SJCRH30 (cell line): ENCODE measurements at regions not wholly inside any gene's neighbourhood (a gene's known extent, or its start where the extent isn't known, plus 50 kb on each side); places are given as distances from the start of the nearest gene placed in this dataset.
A peak's percentile ranks its signal among the peaks of the same experiment; 100 is the strongest.

ENCODE experiments used
- DNase-seq, 2 experiments: peaks; one replicate each; pipeline ENCODE4 v3.0.0-alpha.2; 2015 to 2020
- H3K27ac ChIP-seq: fragments of 250-450 bp; sonication (Bioruptor Pico); 2 replicates; pipeline ENCODE4 v1.5.1; 2020; ENCODE audit warnings: mild to moderate bottlenecking, moderate library complexity
- H3K27me3 ChIP-seq: fragments of 250-450 bp; sonication (Bioruptor Pico); 2 replicates; pipeline ENCODE4 v1.5.1; 2020; ENCODE audit warnings: mild to moderate bottlenecking, moderate library complexity
- H3K36me3 ChIP-seq: fragments of 250-450 bp; sonication (Bioruptor Pico); 2 replicates; pipeline ENCODE4 v1.5.1; 2020; ENCODE audit warnings: mild to moderate bottlenecking, moderate library complexity
- H3K4me1 ChIP-seq: fragments of 250-450 bp; sonication (Bioruptor Pico); 2 replicates; pipeline ENCODE4 v1.5.1; 2020; ENCODE audit warnings: mild to moderate bottlenecking, moderate library complexity
- H3K4me3 ChIP-seq: fragments of 250-450 bp; sonication (Bioruptor Pico); 2 replicates; pipeline ENCODE4 v1.5.1; 2020; ENCODE audit warnings: mild to moderate bottlenecking, moderate library complexity
- H3K9me3 ChIP-seq: fragments of 250-450 bp; sonication (Bioruptor Pico); replicated peaks from 2 replicates; pipeline ENCODE4 v1.5.1; 2020; ENCODE audit warnings: mild to moderate bottlenecking, moderate library complexity

DNA sequence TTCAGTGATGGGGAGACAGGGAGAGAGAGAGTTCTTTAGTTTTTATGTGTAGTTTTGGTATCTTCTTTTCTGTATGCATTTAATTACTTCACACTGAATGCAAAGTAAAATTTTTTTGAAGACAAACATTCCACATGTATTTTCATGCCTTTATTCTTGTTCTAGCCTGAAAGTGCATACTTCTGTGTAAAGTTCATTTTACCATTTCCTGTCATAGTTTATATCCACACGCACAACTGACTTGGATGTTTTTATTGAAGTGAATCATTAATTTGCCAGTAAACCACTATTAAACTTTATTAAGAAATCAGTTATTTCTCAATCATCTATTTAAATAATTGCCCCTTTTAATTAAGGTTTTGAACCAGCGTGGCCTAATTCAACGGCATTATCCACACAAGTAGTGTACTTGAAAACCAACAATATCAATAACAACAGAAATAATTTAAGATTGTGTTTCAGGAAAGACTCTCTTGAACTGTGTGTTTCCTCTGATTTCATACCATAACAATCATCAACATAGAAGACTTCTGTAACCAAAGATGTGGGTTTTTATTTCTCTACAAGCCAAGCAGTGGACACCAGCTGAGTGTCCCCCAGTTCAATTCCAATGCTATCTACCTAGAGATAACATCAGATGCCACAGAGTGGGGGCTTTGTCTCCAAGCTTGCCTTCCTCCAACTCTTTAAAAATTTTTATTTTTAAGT, 512.7 kb upstream of the JAG1 start:
- Histone ChIP-seq H3K27ac (no peak overlapping the region), H3K36me3 (no peaks in the 10 kb centered on the region), H3K9me3 (no peaks in the 10 kb centered on the region), H3K27me3 (no peaks in the 10 kb centered on the region), H3K4me3 (no peak overlapping the region), H3K4me1 (no peaks in the 10 kb centered on the region)
- DNase-seq = no peak

DNA sequence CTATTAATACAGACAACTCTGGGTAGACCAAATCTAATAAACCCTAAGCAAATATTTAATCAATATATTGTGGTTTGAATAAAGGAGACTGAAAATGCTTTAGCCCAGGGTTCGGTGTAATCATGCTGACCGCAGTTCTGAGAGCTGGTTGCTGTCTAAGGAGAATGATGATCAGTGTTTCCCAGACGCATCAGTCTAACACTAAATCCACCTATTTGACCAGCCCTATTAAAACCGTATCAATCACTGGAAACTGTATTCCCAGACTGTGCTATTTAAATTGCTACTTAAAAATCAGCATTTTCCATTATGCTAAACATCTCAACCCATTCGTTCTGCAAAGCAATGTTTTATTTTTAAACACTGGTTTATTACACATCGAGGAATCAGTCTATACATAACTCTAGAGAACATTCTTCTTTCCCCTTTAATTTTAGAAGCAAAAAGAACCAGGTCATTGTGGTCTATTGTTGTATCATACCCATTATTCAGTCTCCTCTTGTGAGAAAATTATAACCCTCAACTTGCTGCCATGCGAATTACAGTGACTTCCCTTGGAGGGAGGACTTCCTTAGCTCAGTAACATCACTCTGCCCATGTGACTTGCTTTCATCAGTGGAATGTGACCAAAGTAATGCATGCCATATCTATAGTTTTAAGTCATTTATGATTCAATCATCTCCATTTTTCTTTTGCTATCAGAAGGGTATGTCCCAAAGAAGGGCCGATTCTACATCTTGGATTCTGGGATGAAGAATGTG, 515.2 kb upstream of the JAG1 start:
- H3K36me3 ChIP-seq = no peaks in the 10 kb centered on the region
- no peak for DNase-seq
- H3K27ac ChIP-seq = no peak overlapping the region
- no peaks in the 10 kb centered on the region for H3K27me3 ChIP-seq
- no peaks in the 10 kb centered on the region for H3K4me1 ChIP-seq
- H3K9me3 ChIP-seq = no peaks in the 10 kb centered on the region
- no peak overlapping the region for H3K4me3 ChIP-seq

DNA sequence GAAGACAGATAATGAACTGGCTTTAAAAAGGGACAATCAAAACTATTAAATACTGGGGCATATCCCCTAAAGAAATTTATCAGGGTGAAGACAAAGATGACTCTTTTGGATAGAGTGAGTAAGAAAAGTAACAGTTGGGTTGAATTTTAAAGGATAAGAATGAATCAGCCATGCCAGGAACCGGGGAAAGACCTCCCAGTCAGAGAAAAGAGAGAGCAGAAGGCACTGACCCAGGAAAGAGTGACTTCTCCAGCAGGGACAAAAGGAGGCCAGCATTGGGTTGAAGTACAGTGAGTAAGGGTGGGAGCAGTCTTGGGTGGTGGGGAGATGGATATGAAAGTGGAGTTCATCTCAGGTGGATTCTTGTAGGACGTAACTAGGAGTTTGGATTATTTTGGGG, 516.9 kb upstream of the JAG1 start:
- no peak for DNase-seq
- no peak overlapping the region for H3K27ac ChIP-seq
- no peaks in the 10 kb centered on the region for H3K4me1 ChIP-seq
- no peak overlapping the region for H3K4me3 ChIP-seq
- no peaks in the 10 kb centered on the region for H3K9me3 ChIP-seq
- no peaks in the 10 kb centered on the region for H3K27me3 ChIP-seq
- H3K36me3 ChIP-seq = no peaks in the 10 kb centered on the region

DNA sequence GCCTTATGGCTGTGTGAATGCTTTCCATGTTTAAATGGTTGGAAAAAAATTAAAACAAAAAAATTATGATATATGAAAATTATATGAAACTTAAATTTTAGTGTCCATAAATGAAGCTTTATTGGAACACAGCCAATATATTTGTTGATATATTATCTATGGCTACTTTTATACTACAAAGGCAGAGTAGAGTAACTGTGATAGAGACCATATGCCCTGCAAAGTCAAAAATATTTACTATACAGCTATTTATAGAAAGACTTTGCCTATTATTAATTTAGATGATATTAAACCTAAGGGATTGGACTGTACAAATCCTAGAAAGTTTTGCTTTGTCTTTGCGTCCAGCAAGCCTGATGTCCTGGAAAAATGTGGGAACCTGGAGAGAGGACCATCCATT, 518.3 kb upstream of the JAG1 start:
- H3K36me3 ChIP-seq = no peaks in the 10 kb centered on the region
- no peaks in the 10 kb centered on the region for H3K27me3 ChIP-seq
- no peak overlapping the region for H3K4me3 ChIP-seq
- DNase-seq = no peak
- H3K27ac ChIP-seq = no peak overlapping the region
- no peaks in the 10 kb centered on the region for H3K4me1 ChIP-seq
- H3K9me3 ChIP-seq = no peaks in the 10 kb centered on the region

DNA sequence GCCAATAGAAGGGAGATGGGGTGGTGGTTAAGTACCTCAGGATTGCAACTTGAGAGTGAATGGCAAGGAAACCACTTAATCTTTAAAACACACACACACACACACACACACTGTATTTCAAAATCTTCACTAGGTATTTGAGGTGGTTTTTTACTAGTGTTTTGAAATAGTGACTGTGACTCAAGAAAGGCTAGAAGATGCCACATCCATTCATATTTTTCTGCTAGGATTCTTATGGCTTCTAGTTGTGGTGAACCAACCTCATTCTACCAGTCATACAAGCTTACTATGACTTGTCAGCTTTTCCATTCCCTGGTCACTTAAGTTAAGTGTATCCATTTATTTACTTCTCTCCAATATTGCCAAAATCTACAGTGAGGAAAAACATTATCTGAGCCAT, 519.4 kb upstream of the JAG1 start:
- no peak for DNase-seq
- Histone ChIP-seq H3K9me3 (no peaks in the 10 kb centered on the region), H3K27me3 (no peaks in the 10 kb centered on the region), H3K36me3 (no peaks in the 10 kb centered on the region), H3K4me1 (no peaks in the 10 kb centered on the region), H3K27ac (no peak overlapping the region), H3K4me3 (no peak overlapping the region)

DNA sequence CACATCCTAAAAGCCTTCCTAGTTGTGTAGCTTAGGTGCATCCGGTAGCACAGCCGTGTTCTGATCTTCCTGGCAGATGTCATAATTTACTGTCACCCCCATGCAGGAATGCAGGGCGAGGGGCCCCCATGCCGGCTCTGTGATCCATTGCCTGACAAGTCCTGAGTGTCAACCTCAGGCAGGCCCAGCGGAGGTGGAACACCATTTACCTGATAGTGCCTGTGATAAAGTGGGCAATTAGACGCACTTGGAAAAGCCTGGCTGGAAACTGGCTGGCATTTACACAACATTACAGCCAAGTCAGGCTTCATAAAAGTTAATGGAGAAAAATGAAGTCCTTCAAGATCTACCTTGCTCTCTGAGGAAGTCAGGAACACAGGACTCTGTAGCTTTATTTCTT, 521.4 kb upstream of the JAG1 start:
- H3K4me1 ChIP-seq = no peaks in the 10 kb centered on the region
- no peak overlapping the region for H3K4me3 ChIP-seq
- no peaks in the 10 kb centered on the region for H3K36me3 ChIP-seq
- no peak overlapping the region for H3K27ac ChIP-seq
- no peaks in the 10 kb centered on the region for H3K27me3 ChIP-seq
- H3K9me3 ChIP-seq = no peaks in the 10 kb centered on the region
- no peak for DNase-seq

DNA sequence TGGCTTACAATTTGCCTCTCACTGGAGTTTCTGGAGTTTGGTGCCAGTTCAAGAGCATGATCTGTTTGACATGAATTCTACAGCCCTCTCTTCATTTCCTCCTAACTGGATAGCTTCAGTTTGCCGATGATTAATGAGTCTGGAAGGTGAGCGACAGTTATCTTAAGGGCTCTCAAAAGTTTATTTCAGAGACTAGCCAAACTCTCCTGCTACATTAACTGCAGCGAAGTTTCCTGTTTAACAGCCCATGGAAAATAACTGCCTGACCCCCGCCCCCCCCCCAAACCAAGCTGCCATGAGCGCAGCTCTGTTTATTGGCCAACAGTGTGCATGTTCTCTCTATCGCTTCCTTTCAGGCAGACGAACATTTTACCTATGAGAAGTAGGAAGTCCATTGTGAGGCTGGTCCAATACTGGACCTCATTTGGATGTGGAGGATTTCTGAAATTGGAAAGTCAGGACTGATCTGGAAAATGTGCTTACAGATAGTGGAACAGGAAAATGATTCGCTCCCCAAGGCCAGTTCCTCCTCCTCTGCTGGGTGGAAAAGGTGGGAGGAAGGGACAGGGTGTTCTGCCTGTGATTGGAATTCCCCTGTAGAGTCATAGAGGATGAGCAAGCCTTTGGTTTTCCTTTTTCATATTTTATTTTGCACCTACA, 522.2 kb upstream of the JAG1 start:
- Histone ChIP-seq H3K4me1 (no peaks in the 10 kb centered on the region), H3K36me3 (no peaks in the 10 kb centered on the region), H3K27ac (no peak overlapping the region), H3K27me3 (no peaks in the 10 kb centered on the region), H3K9me3 (no peaks in the 10 kb centered on the region), H3K4me3 (no peak overlapping the region)
- DNase-seq = no peak

DNA sequence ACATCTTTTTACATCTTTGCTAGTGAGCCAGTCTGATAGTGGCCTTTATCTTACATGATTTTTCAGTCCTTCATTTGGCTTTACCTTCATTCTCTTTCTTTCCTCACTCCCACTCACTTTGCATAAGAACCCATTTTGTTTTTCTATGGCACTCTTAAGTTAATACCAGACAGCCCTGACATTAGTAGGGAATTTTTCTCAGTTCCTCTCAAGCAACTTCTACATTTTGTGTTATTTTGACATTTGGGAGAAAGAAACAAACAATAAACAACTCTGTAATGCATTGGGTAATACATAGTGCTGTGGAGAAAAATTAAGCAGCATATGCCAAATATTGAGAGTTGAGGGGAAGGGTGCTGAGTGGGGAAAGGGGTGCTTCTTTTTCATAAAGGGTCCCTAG, 524.1 kb upstream of the JAG1 start:
- Histone ChIP-seq H3K4me1 (no peaks in the 10 kb centered on the region), H3K27ac (no peak overlapping the region), H3K36me3 (no peaks in the 10 kb centered on the region), H3K4me3 (no peak overlapping the region), H3K27me3 (no peaks in the 10 kb centered on the region), H3K9me3 (no peaks in the 10 kb centered on the region)
- DNase-seq = no peak

DNA sequence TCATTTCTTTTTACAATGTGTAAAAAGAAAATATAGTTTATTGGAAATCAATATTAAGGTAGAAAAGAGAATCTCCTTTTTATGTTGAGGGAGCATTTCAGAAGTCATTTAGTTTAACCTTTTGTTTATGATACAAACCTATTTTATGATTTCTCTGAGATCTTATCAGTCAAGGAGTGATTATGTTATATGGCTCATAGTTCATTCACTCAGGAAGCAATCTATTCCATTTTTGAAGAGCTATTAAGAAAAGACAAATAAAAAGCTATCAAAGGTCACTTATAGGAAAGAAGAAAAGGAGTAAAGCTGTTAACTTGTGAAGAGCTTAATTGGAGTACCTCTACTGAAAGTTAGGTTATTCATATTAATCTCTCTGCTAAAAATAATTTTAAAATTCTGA, 526.6 kb upstream of the JAG1 start:
- Histone ChIP-seq H3K4me3 (no peak overlapping the region), H3K27ac (no peak overlapping the region), H3K36me3 (no peaks in the 10 kb centered on the region), H3K27me3 (no peaks in the 10 kb centered on the region), H3K9me3 (no peaks in the 10 kb centered on the region), H3K4me1 (no peaks in the 10 kb centered on the region)
- no peak for DNase-seq

DNA sequence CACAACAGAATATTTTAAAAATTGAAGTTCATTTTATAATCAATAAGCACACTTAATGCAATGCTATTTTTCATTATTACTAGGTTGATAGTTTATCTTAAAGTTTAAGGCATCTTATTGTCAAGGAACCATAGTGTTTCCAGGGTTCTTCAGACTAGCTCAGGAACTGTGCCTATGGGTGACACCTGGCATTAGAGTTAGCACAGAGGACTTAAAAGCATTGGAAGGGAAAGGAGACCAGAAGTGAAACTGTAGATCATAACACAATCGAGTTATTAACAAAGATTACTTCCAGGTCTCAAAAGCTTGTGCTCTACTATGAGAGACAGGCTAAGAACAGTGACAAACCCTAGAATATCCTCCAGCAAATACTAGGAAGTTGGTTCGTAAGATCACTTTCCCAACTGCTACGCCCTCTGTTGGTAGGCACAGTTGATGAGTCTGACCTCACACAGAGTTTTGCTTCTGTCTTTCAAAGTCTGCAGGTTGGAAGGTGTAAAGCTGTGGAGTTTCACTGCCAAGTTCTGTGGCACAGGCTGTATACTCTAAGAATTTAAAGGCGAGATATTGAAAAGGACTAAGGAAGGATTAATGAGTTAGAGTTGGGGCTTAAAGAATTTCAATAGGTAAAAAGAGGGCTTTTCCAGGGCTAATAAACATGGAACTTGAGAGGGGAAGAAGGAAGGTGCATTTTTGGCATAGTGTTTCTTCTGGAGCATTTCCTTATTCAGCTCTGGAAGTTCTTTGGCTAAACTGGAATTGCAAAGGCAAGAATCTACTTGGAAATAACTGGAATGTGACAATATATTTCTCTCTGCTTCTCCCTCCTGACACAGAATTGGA, 531.3 kb upstream of the JAG1 start:
- Histone ChIP-seq H3K27ac (no peak overlapping the region), H3K4me3 (no peak overlapping the region), H3K27me3 (no peaks in the 10 kb centered on the region), H3K36me3 (no peaks in the 10 kb centered on the region), H3K4me1 (no peaks in the 10 kb centered on the region), H3K9me3 (no peaks in the 10 kb centered on the region)
- peak; percentile 22 to 71 for DNase-seq

DNA sequence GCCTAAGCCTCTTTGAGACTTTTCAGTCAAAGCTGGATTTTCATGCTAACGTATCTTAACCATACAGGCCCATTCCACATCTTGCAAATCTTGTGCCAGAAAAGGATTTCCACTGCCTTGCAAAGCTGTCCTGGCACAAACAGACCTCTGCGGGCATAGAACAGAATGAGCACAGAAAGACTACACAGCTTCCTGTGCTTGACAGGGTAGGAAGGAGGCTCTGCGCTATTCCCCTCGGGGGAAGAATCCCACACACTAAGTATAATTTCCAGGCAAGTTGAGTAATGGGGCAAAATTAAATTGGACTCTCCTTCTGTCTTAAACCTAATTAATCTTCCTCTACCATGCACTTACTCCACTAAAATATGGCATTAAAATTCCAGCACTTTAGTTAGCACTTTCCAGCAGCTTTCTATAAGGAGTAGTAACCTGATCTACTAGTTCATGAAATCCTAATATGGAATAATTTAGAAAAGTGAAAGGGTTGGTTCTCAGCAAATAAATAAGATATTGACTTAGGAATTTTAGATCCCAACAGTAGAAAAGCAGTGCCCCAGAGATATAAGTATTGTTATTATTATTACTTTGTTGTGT, 532.1 kb upstream of the JAG1 start:
- no peak overlapping the region for H3K4me3 ChIP-seq

DNA sequence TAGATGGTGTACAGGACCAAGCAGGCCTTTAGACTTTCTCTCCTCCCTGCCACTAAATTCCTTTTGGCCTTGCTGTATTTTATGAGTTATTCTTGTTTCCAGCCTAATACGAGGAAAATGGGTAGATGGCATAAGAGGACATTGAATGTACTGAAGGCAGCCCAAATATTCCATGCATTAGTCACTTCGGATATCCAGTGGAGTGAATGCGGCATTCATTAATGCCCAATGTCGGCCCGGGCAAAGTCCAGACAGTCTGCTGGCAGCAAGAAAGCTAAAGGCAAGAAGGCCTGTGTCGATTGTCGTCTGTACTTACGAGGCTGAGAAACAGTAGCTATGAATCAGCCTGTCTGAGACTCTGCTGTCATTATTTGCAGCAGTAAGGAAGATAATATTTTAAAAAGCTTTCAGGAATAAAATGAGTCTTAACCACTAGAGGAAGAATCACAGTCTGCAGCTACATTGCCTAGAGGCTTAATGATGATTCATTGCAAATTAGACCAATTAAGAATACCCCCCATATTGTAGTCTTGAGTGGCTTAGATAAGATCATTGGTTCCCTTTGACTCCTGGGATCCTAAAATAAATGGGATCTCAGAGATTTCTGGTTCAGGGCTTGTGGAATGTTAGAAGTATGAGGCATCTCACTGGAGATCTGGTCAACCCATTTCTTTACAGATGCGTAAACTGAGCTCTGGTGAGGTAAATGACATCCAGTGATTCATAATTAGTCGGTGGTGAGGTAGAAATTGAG, 534.1 kb upstream of the JAG1 start:
- no peak overlapping the region for H3K27ac ChIP-seq
- no peaks in the 10 kb centered on the region for H3K27me3 ChIP-seq
- no peak for DNase-seq
- H3K36me3 ChIP-seq = no peaks in the 10 kb centered on the region
- no peak overlapping the region for H3K4me3 ChIP-seq
- no peaks in the 10 kb centered on the region for H3K9me3 ChIP-seq
- H3K4me1 ChIP-seq = no peaks in the 10 kb centered on the region

More for the DNA sequence above, 532.1 kb upstream of the JAG1 start:
- H3K4me1 ChIP-seq = no peaks in the 10 kb centered on the region
- no peaks in the 10 kb centered on the region for H3K9me3 ChIP-seq
- no peaks in the 10 kb centered on the region for H3K27me3 ChIP-seq
- H3K27ac ChIP-seq = no peak overlapping the region
- no peak for DNase-seq
- H3K36me3 ChIP-seq = no peaks in the 10 kb centered on the region

DNA sequence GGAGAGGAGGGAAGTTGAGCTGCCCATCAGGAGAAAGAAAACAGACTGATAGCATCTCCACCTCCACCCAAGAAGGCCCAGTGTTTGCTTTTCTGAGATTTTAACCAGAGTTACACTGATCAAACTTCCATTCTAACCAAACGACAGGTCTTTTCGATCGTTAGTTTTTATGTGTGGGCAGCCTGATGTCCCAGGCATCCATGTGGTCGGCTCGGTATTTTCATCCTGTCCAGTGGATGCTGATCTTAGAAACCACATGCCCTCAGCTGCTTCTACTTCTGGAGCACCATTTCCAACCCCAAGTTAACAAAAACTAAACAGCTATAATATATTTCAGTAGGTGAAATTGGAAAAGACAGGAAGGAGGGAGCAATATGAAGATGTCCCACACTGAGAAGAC, 536.8 kb upstream of the JAG1 start:
- no peaks in the 10 kb centered on the region for H3K4me1 ChIP-seq
- no peaks in the 10 kb centered on the region for H3K36me3 ChIP-seq
- no peak overlapping the region for H3K4me3 ChIP-seq
- DNase-seq = no peak
- H3K27ac ChIP-seq = no peak overlapping the region
- no peaks in the 10 kb centered on the region for H3K27me3 ChIP-seq
- no peaks in the 10 kb centered on the region for H3K9me3 ChIP-seq

DNA sequence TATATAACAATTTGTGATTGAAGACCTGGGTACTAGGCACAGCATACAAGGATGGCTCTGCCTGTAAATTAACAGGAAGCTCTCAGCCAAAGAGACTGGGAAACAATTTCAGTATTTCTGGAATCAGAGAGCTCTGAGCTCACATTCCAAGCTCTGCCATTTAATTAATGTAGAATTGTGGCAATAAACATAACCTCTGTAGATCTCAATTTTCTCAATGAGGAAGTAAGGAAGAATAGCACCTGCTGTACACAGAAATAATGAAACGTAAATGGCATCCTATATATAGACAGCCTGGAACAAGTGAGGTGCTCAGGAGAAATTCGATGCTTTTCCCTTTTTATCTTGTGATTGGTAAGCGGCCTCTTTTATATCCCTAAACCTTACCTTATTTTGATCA, 538.5 kb upstream of the JAG1 start:
- Histone ChIP-seq H3K4me3 (no peak overlapping the region), H3K4me1 (peaks cover 6% of the 10 kb centered on the region), H3K9me3 (no peaks in the 10 kb centered on the region), H3K27me3 (no peaks in the 10 kb centered on the region), H3K36me3 (no peaks in the 10 kb centered on the region), H3K27ac (no peak overlapping the region)
- no peak for DNase-seq
